Gastrocnemius medialis (tissue), 4 donors: ENCODE measurements at regions not wholly inside any gene's neighbourhood (a gene's known extent, or its start where the extent isn't known, plus 50 kb on each side); places are given as distances from the start of the nearest gene placed in this dataset.

Experiments
- ATAC-seq, 2 donors: fragments of 150-250 bp; one replicate each; pipeline ENCODE4 v1.9.1; 2016
- DNase-seq, 2 donors: peaks; one replicate each; pipeline ENCODE4 v3.0.0-alpha.2; 2019
- H3K27ac ChIP-seq, 4 donors: fragments of 200-600 bp; sonication (generic); 1 replicate in 1 of 4; 2 replicates in 3 of 4; pipeline ENCODE4 v1.5.1; 2016 to 2018; ENCODE audit warnings: mild to moderate bottlenecking in 2 of 4, moderate library complexity in 1 of 4
- H3K27me3 ChIP-seq, 3 donors: fragments of 200-600 bp; sonication (generic) in 2 of 3; 1 replicate in 1 of 3; 2 replicates in 2 of 3; pipeline versions ENCODE4 v1.5.1 to v1.6.0; 2016 to 2019; ENCODE audit warnings: mild to moderate bottlenecking in 1 of 3, moderate library complexity in 1 of 3
- H3K36me3 ChIP-seq, 2 donors: fragments of 200-600 bp; sonication (generic) in 1 of 2; one replicate each; pipeline ENCODE4 v1.5.1; 2017 to 2018
- H3K4me1 ChIP-seq, 2 donors: fragments of 200-600 bp; sonication (generic) in 1 of 2; one replicate each; pipeline ENCODE4 v1.5.1; 2016 to 2017; ENCODE audit warnings: mild to moderate bottlenecking in 2 of 2
- H3K4me3 ChIP-seq, 4 donors: fragments of 200-600 bp; sonication (generic) in 3 of 4; 1 replicate in 1 of 4; 2 replicates in 3 of 4; pipeline ENCODE4 v1.5.1; 2016 to 2019; ENCODE audit warnings: mild to moderate bottlenecking in 2 of 4
- H3K9me3 ChIP-seq, 3 donors: fragments of 200-600 bp; sonication (generic) in 2 of 3; 1 replicate in 1 of 3; 2 replicates in 2 of 3; pipeline ENCODE4 v1.5.1; 2016 to 2019
- POLR2A ChIP-seq, 2 donors: fragments of 450-650 bp; IDR thresholded peaks; one replicate each; pipeline ENCODE4 v1.6.1; 2017; ENCODE audit warnings: antibody characterized with exemption in 2 of 2, mild to moderate bottlenecking in 2 of 2, moderate library complexity in 2 of 2
- in situ Hi-C, 4 donors: fragments of 200-750 bp; cut with MboI; loops; one replicate each; pipeline versions ENCODE4 v1.15.0 to v1.8.0; 2017; ENCODE audit warnings: low sequenced_read_pairs in 4 of 4
- intact Hi-C: fragments of 100-400 bp; cut with DNase I; formaldehyde crosslinking; loops from one replicate; pipeline ENCODE4 v1.15.1; 2023; ENCODE audit warnings: low total_unique reads
- TF ChIP-seq, protein P1 (sequence below), 5 experiments: fragments of 450-650 bp in 3 of 5; fragments of 200-600 bp in 2 of 5; sonication (generic) in 2 of 5; IDR thresholded peaks in 4 of 5; conservative IDR thresholded peaks in 1 of 5; 1 replicate in 4 of 5; 2 replicates in 1 of 5; pipeline ENCODE4 v1.5.1; 2016 to 2019; ENCODE audit warnings: antibody characterized with exemption in 5 of 5, mild to moderate bottlenecking in 3 of 5, moderate library complexity in 3 of 5

DNA sequence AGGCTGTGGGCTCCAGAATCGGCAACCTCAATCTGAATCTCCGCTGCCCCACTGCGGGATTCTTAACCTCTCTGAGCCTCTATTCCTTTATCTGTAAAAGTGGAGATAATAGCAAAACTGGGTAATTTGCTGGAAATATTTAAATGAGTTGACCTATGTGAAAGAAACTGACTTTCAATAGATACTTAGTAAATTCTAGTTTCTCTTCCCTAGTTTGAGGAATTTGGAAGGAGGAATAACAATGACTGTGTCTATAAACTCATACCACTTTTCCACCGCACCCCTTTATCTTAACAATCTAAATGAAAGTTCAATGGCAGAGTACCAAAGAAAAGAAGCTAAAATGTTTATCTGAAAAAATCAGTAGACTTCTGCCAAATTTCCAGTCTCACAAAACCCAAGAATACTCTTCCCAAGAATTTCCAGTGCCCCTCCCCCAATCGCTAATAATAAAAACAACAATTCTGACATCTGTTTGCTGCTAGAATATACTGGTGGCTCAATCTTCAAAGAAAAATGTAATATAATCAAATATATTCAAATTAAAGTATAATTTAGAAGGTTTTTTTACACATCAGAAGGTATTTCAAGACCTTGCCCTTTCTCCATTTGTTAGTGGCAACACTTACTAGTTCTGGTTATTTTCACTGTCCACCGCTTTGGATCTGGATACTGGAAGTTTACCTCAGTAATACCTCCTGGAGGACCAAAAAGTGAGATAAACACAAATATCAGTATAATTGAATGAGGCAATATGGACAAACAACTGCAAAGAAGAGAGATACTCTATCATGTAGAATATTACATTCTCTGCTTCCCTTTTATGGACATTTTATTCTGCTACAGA is 171.2 kb downstream of the LTN1 start:
- no peaks in the 10 kb centered on the region for H3K36me3 ChIP-seq
- H3K9me3 ChIP-seq: no peaks in the 10 kb centered on the region
- ATAC-seq (no peak), DNase-seq (no peak)
- H3K4me3 ChIP-seq: no peak overlapping the region
- intact Hi-C loops (no loop called here), in situ Hi-C loops (no loop called here)
- TF ChIP-seq, protein P1, sequence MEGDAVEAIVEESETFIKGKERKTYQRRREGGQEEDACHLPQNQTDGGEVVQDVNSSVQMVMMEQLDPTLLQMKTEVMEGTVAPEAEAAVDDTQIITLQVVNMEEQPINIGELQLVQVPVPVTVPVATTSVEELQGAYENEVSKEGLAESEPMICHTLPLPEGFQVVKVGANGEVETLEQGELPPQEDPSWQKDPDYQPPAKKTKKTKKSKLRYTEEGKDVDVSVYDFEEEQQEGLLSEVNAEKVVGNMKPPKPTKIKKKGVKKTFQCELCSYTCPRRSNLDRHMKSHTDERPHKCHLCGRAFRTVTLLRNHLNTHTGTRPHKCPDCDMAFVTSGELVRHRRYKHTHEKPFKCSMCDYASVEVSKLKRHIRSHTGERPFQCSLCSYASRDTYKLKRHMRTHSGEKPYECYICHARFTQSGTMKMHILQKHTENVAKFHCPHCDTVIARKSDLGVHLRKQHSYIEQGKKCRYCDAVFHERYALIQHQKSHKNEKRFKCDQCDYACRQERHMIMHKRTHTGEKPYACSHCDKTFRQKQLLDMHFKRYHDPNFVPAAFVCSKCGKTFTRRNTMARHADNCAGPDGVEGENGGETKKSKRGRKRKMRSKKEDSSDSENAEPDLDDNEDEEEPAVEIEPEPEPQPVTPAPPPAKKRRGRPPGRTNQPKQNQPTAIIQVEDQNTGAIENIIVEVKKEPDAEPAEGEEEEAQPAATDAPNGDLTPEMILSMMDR (IDR thresholded peaks at IDR 0.05 in 4 of 5, conservative IDR thresholded peaks at IDR 0.05 in 1 of 5): no peak
- no peak for TF ChIP-seq POLR2A (IDR thresholded peaks at IDR 0.05)
- peaks cover 14% of the 10 kb centered on the region in 2 donors for H3K4me1 ChIP-seq
- no peaks in the 10 kb centered on the region for H3K27me3 ChIP-seq
- peak overlapping the region in 1 of 4 donors; percentile 51 for H3K27ac ChIP-seq

DNA sequence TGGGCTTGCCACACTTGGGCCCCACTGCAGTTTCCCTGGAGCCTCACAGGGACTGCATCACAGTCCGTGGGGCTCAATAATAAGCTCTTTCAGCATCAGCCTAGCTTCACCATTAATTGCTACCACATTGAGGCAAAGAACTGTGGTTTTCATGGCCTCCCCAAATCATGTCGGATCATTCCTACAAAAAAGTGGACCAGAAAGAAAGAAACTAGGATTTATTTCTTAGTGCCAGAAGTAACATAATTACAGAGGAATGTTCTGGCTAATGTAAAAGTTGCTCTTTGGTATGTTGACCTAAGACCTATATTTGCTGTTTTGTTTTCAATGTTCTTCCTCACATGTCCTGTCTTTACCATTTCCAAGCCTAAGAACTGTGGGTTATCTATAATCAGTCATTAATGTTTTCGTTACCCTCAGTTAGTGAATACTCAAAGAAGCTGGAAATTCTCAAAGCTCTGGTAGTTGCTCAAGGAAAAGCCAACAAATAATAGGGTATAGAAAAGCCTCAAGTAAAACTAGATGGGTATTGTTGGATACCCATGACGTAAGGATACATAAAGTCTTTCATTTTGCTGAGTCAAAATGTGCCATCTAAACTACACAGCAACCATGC is 173.9 kb downstream of the LTN1 start:
- Histone ChIP-seq H3K27ac (no peak overlapping the region), H3K4me1 (peaks cover 14% of the 10 kb centered on the region in 2 donors), H3K4me3 (no peak overlapping the region), H3K27me3 (no peaks in the 10 kb centered on the region), H3K36me3 (no peaks in the 10 kb centered on the region), H3K9me3 (no peaks in the 10 kb centered on the region)
- no peak for DNase-seq
- intact Hi-C loops (no loop called here), in situ Hi-C loops (no loop called here)
- no peak for ATAC-seq
- no peak for TF ChIP-seq POLR2A (IDR thresholded peaks at IDR 0.05)
- TF ChIP-seq, protein P1 (IDR thresholded peaks at IDR 0.05 in 4 of 5, conservative IDR thresholded peaks at IDR 0.05 in 1 of 5): no peak

DNA sequence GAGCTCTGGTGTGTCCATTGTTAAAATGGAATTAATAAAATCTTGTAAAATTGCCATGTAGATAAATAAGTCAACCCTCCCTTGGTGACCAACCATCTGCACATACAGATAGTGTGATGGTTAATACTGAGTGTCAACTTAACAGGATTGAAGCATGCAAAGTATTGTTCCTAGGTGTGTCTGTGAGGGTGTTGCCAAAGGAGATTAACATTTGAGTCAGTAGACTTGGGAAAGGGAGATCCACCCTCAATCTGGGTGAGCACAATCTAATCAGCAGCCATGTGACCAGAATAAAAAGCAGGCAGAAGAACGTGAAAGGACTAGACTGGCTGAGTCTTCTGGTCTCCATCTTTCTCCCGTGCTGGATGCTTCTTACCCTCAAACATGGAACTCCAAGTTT is 174.8 kb downstream of the LTN1 start:
- no peak for DNase-seq
- intact Hi-C loops: no loop called here
- ATAC-seq: no peak
- TF ChIP-seq, protein P1 (IDR thresholded peaks at IDR 0.05 in 4 of 5, conservative IDR thresholded peaks at IDR 0.05 in 1 of 5): no peak
- TF ChIP-seq POLR2A (IDR thresholded peaks at IDR 0.05): no peak
- no peaks in the 10 kb centered on the region for H3K36me3 ChIP-seq
- H3K4me3 ChIP-seq: no peak overlapping the region
- H3K27me3 ChIP-seq: no peaks in the 10 kb centered on the region
- H3K9me3 ChIP-seq: no peaks in the 10 kb centered on the region
- H3K4me1 ChIP-seq: peaks cover 8 to 11% of the 10 kb centered on the region in 2 donors
- H3K27ac ChIP-seq: no peak overlapping the region
- in situ Hi-C loops: no loop called here

DNA sequence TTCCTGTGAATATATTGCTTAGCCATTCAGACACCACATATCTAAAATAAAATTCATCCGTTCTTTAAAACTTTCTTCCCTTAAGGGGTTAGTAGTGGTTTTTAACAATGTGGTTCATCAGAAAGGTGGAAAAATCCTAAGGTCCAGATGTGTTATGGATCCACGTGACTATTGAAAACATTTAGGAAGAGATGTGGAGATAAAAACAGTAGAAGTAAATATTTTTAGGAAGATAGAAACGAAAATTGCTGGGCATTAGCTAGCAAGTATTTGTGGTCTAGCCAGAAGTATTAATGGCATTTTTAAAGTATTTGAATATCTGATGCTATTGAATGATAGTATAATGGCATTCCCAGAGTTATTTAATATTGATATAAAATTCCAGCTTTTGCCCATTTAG is 180.8 kb downstream of the LTN1 start:
- Histone ChIP-seq H3K9me3 (no peaks in the 10 kb centered on the region), H3K4me3 (no peak overlapping the region), H3K4me1 (no peaks in the 10 kb centered on the region), H3K27me3 (no peaks in the 10 kb centered on the region), H3K27ac (no peak overlapping the region), H3K36me3 (no peaks in the 10 kb centered on the region)
- in situ Hi-C loops (no loop called here), intact Hi-C loops (no loop called here)
- no peak for DNase-seq
- ATAC-seq: no peak
- TF ChIP-seq, protein P1 (IDR thresholded peaks at IDR 0.05 in 4 of 5, conservative IDR thresholded peaks at IDR 0.05 in 1 of 5): no peak
- TF ChIP-seq POLR2A (IDR thresholded peaks at IDR 0.05): no peak
